Endothelial cell (in vitro differentiated cells): ENCODE measurements at regions not wholly inside any gene's neighbourhood (a gene's known extent, or its start where the extent isn't known, plus 50 kb on each side); places are given as distances from the start of the nearest gene placed in this dataset.
"Not testable (repeated sequence)": the region's sequence is repeated elsewhere in the genome, so short reads cannot be mapped to it uniquely, and the experiment has no call there.

Experiments used
- DNase-seq: peaks from one replicate; pipeline ENCODE4 v3.0.0; 2021; ENCODE audit warnings: low spot score
- H3K27ac Mint-ChIP-seq: one replicate; pipeline ENCODE4 v1.8.0; 2021; ENCODE audit warnings: mixed read lengths, inconsistent platforms; ENCODE audit not compliant: unreplicated experiment
- H3K27me3 Mint-ChIP-seq: one replicate; pipeline ENCODE4 v1.8.0; 2021; ENCODE audit warnings: mild to moderate bottlenecking, moderate library complexity, mixed read lengths, inconsistent platforms; ENCODE audit not compliant: unreplicated experiment
- H3K36me3 Mint-ChIP-seq: one replicate; pipeline ENCODE4 v1.8.0; 2021; ENCODE audit warnings: mild to moderate bottlenecking, low read depth, mixed read lengths, inconsistent platforms; ENCODE audit not compliant: unreplicated experiment
- H3K4me1 Mint-ChIP-seq: one replicate; pipeline ENCODE4 v1.8.0; 2021; ENCODE audit warnings: mild to moderate bottlenecking, mixed read lengths, inconsistent platforms; ENCODE audit not compliant: unreplicated experiment
- H3K4me3 Mint-ChIP-seq: one replicate; pipeline ENCODE4 v1.8.0; 2021; ENCODE audit warnings: mild to moderate bottlenecking, mixed read lengths, inconsistent platforms; ENCODE audit not compliant: unreplicated experiment
- H3K9me3 Mint-ChIP-seq: one replicate; pipeline ENCODE4 v1.8.0; 2021; ENCODE audit warnings: mixed read lengths, inconsistent platforms; ENCODE audit not compliant: unreplicated experiment
- TF ChIP-seq, protein P1 (sequence below): fragments of 200-600 bp; sonication (generic); IDR thresholded peaks from one replicate; pipeline ENCODE4 v1.5.0; 2021; ENCODE audit warnings: antibody characterized with exemption; ENCODE audit not compliant: unreplicated experiment

DNA sequence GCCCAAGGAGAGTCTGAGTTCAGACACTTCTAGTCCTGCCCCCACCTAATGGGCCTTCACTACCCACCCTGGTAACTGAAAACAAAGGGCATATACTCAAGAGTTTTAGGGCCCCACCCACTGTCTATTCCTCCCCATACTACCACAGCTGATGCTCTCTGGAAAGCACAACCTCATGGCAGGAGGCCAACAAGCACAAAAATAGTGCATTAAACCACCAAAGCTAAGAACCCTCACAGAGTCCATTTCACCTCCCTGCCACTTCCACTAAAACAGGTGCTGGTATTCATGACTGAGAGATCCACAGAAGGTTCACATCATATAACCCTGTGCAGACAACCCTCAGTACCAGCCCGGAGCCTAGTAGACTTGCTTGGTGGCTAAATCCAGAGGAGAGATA is 132.1 kb upstream of the ADGRB3 start:
- TF ChIP-seq, protein P1, sequence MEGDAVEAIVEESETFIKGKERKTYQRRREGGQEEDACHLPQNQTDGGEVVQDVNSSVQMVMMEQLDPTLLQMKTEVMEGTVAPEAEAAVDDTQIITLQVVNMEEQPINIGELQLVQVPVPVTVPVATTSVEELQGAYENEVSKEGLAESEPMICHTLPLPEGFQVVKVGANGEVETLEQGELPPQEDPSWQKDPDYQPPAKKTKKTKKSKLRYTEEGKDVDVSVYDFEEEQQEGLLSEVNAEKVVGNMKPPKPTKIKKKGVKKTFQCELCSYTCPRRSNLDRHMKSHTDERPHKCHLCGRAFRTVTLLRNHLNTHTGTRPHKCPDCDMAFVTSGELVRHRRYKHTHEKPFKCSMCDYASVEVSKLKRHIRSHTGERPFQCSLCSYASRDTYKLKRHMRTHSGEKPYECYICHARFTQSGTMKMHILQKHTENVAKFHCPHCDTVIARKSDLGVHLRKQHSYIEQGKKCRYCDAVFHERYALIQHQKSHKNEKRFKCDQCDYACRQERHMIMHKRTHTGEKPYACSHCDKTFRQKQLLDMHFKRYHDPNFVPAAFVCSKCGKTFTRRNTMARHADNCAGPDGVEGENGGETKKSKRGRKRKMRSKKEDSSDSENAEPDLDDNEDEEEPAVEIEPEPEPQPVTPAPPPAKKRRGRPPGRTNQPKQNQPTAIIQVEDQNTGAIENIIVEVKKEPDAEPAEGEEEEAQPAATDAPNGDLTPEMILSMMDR: no peak
- no peaks in the 10 kb centered on the region for H3K27me3 Mint-ChIP-seq
- no peaks in the 10 kb centered on the region for H3K9me3 Mint-ChIP-seq
- no peak overlapping the region for H3K27ac Mint-ChIP-seq
- no peak overlapping the region for H3K4me3 Mint-ChIP-seq
- no peaks in the 10 kb centered on the region for H3K4me1 Mint-ChIP-seq
- DNase-seq: no peak
- no peaks in the 10 kb centered on the region for H3K36me3 Mint-ChIP-seq

DNA sequence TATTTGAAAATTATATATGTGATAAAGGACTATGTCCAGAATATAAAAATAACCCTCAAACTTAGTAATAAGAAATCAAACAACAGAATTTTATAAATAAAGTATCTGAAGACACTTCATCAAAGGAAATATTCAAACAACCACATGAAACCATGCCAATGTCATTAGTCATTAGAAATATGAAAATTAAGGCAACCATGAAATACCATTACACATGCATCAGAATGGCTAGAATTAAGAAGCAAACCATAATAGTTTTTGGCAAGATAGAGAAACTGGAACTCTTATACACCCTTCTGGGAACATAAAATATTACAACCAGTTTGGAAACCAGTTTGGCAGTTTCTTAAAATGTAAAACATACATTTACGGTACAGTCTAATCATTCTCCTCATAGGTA is 137.2 kb upstream of the ADGRB3 start:
- H3K36me3 Mint-ChIP-seq: no peaks in the 10 kb centered on the region
- no peak for DNase-seq
- H3K4me1 Mint-ChIP-seq: no peaks in the 10 kb centered on the region
- H3K27me3 Mint-ChIP-seq: no peaks in the 10 kb centered on the region
- TF ChIP-seq, protein P1: no peak
- no peak overlapping the region for H3K27ac Mint-ChIP-seq
- H3K4me3 Mint-ChIP-seq: no peak overlapping the region
- H3K9me3 Mint-ChIP-seq: no peaks in the 10 kb centered on the region

DNA sequence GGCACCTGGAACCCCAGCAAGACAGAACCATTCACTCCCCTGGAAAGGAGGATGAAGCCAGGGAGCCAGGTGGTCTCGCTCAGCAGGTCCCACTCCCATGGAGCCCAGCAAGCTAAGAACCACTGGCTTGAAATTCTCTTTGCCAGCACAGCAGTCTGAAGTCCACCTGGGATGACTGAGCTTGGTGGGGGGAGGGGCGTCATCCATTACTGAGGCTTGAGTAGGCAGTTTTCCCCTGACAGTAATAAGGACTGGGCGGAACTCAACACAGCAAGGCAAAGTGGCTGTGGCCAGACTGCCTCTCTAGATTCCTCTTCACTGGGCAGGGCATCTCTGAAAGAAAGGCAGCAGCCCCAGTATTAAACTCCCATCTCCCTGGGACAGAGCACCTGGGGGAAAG is 140.2 kb upstream of the ADGRB3 start:
- H3K36me3 Mint-ChIP-seq, DNase-seq, H3K27me3 Mint-ChIP-seq, H3K4me1 Mint-ChIP-seq, H3K9me3 Mint-ChIP-seq, H3K4me3 Mint-ChIP-seq, H3K27ac Mint-ChIP-seq: not testable (repeated sequence)

DNA sequence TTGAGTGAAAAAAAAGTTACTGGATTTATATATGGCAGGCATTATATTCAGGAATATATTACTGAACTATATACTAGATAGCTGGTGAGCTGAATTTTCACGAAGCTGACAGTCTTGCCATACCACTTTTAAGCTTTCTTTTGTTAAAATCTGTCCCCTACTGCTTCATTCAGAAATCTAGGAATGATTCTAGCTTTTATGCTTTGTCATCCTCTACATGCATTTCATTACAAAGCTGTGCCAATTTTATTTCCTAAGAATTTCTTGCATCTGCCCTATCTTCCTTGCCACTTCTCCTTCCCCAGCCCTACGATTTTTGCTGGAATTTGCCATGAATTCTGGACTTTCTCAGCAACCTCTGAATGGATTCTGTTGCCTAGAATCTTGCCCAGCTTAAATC is 158.5 kb upstream of the ADGRB3 start:
- no peak for DNase-seq
- H3K9me3 Mint-ChIP-seq: no peaks in the 10 kb centered on the region
- no peaks in the 10 kb centered on the region for H3K27me3 Mint-ChIP-seq
- H3K4me1 Mint-ChIP-seq: peaks cover 5% of the 10 kb centered on the region
- H3K4me3 Mint-ChIP-seq: no peak overlapping the region
- TF ChIP-seq, protein P1: no peak
- no peak overlapping the region for H3K27ac Mint-ChIP-seq
- H3K36me3 Mint-ChIP-seq: no peaks in the 10 kb centered on the region

DNA sequence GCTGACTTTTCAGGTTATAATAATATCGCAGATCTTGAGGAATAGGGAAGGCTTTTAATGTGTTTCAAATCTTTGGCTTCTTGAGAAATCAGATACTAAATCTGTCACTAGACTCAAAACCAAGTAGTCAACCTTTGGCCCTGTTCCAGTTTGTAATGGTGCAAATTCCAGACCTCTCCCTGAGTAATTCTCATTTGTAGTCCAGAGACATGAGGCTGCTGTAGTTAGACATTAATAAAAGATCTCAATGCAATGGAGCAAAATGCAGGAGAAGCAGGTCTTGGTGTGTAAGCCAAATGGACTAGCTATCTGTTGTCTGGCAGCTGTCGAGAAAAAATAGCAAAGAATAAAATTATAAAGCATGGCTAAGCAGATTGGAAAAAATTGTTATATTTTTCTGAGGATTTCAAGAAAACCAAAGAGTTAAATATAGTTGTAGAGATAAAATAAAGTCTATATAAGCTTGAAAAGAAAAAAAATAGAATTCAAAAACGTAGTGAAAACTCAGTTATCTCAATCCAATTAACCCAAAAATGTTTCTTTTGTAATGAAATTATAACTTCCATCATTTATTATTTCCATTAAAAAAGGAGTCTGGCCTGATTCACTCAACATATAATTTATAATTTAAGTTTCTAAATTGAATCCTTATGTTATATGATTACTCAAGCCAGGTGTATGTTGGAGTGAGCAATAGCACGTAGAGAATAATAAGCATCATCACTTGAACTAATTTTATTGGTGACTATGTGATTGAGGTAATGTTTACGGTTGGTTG is 161.5 kb upstream of the ADGRB3 start:
- no peaks in the 10 kb centered on the region for H3K9me3 Mint-ChIP-seq
- H3K4me3 Mint-ChIP-seq: no peak overlapping the region
- peaks cover 5% of the 10 kb centered on the region for H3K4me1 Mint-ChIP-seq
- no peaks in the 10 kb centered on the region for H3K27me3 Mint-ChIP-seq
- H3K27ac Mint-ChIP-seq: no peak overlapping the region
- TF ChIP-seq, protein P1: no peak
- H3K36me3 Mint-ChIP-seq: no peaks in the 10 kb centered on the region
- no peak for DNase-seq
